ENCODE measurements at regions not wholly inside any gene's neighbourhood (a gene's known extent, or its start where the extent isn't known, plus 50 kb on each side); places are given as distances from the start of the nearest gene placed in this dataset.

GRCh38 chr20:22268675-22269074 is 315.7 kb downstream of the FOXA2 start (continued):
- TF ChIP-seq CBFB (CRISPR knock-in tag; IDR thresholded peaks at IDR 0.05; ENCODE audit: low read depth) = no peak

DNA sequence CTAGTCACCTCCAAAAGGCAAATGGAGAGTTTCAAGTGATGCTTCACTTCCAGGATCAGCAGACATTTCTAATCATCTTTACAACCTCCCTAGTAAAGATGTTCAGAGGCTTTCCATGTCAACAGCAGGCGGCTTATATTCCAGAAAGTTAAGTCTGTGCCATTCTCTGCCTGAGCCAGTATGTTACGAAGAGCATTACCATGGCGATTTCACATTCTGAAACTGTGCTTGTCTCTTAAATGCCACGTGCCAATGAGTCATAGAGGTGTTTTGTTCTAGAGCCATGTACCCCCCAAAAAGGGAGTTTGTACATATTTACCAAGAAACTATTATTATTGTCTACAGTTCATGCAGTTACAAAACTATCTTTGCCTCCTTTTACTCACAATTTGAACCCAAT is 319.5 kb downstream of the FOXA2 start:
- H3K4me1 Mint-ChIP-seq = no peaks in the 10 kb centered on the region

More for the DNA sequence above, 319.5 kb downstream of the FOXA2 start:
- Mint-ChIP-seq H3K36me3 (no peaks in the 10 kb centered on the region), H3K27ac (no peak overlapping the region), H3K27me3 (ENCODE audit: low read depth) (peaks cover 3% of the 10 kb centered on the region; the same call in 1 of the 2 replicates), H3K9me3 (no peaks in the 10 kb centered on the region), H3K4me3 (no peak overlapping the region)
- ATAC-seq (no peak), DNase-seq (ENCODE audit: low spot score) (no peak)
- POLR2A ChIA-PET = no interaction called here
- CTCF ChIA-PET = no interaction called here
- no peak for TF ChIP-seq CREB1 (CRISPR knock-in tag; IDR thresholded peaks at IDR 0.05)
- TF ChIP-seq, protein P1, sequence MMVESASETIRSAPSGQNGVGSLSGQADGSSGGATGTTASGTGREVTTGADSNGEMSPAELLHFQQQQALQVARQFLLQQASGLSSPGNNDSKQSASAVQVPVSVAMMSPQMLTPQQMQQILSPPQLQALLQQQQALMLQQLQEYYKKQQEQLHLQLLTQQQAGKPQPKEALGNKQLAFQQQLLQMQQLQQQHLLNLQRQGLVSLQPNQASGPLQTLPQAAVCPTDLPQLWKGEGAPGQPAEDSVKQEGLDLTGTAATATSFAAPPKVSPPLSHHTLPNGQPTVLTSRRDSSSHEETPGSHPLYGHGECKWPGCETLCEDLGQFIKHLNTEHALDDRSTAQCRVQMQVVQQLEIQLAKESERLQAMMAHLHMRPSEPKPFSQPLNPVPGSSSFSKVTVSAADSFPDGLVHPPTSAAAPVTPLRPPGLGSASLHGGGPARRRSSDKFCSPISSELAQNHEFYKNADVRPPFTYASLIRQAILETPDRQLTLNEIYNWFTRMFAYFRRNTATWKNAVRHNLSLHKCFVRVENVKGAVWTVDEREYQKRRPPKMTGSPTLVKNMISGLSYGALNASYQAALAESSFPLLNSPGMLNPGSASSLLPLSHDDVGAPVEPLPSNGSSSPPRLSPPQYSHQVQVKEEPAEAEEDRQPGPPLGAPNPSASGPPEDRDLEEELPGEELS (CRISPR knock-in tag; IDR thresholded peaks at IDR 0.05) = no peak
- TF ChIP-seq, protein P2, sequence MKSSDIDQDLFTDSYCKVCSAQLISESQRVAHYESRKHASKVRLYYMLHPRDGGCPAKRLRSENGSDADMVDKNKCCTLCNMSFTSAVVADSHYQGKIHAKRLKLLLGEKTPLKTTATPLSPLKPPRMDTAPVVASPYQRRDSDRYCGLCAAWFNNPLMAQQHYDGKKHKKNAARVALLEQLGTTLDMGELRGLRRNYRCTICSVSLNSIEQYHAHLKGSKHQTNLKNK (CRISPR knock-in tag; IDR thresholded peaks at IDR 0.05) = no peak
- TF ChIP-seq RELA (CRISPR knock-in tag; IDR thresholded peaks at IDR 0.05; ENCODE audit: borderline replicate concordance) = no peak
- no peak for TF ChIP-seq GRHL2 (CRISPR knock-in tag; IDR thresholded peaks at IDR 0.05; ENCODE audit: insufficient replicate concordance, severe bottlenecking)
- TF ChIP-seq NR2C2 (CRISPR knock-in tag; IDR thresholded peaks at IDR 0.05) = no peak
- no peak for TF ChIP-seq ZNF671 (CRISPR knock-in tag; IDR thresholded peaks at IDR 0.05)
- TF ChIP-seq CREM (CRISPR knock-in tag; IDR thresholded peaks at IDR 0.05) = no peak
- no peak for TF ChIP-seq ZNF138 (CRISPR knock-in tag; conservative IDR thresholded peaks at IDR 0.05)
- no peak for TF ChIP-seq MAX (CRISPR knock-in tag; IDR thresholded peaks at IDR 0.05)
- TF ChIP-seq E2F1 (CRISPR knock-in tag; IDR thresholded peaks at IDR 0.05) = no peak
- no peak for TF ChIP-seq ZBTB43 (CRISPR knock-in tag; IDR thresholded peaks at IDR 0.05)
- TF ChIP-seq ZNF121 (CRISPR knock-in tag; IDR thresholded peaks at IDR 0.05) = no peak
- no peak for TF ChIP-seq CBFB (CRISPR knock-in tag; IDR thresholded peaks at IDR 0.05; ENCODE audit: low read depth)
- no peak for TF ChIP-seq ZNF423 (CRISPR knock-in tag; IDR thresholded peaks at IDR 0.05)
- no peak for TF ChIP-seq NFATC4 (CRISPR knock-in tag; IDR thresholded peaks at IDR 0.05)
- no peak for TF ChIP-seq SMAD3 (CRISPR knock-in tag; IDR thresholded peaks at IDR 0.05; ENCODE audit: borderline replicate concordance)
- TF ChIP-seq, protein P3, sequence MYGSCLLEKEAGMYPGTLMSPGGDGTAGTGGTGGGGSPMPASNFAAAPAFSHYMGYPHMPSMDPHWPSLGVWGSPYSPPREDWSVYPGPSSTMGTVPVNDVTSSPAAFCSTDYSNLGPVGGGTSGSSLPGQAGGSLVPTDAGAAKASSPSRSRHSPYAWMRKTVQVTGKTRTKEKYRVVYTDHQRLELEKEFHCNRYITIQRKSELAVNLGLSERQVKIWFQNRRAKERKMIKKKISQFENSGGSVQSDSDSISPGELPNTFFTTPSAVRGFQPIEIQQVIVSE (CRISPR knock-in tag; IDR thresholded peaks at IDR 0.05; ENCODE audit: borderline replicate concordance) = no peak
- no peak for TF ChIP-seq ZNF263 (CRISPR knock-in tag; IDR thresholded peaks at IDR 0.05; ENCODE audit: low read depth)
- TF ChIP-seq, protein P4, sequence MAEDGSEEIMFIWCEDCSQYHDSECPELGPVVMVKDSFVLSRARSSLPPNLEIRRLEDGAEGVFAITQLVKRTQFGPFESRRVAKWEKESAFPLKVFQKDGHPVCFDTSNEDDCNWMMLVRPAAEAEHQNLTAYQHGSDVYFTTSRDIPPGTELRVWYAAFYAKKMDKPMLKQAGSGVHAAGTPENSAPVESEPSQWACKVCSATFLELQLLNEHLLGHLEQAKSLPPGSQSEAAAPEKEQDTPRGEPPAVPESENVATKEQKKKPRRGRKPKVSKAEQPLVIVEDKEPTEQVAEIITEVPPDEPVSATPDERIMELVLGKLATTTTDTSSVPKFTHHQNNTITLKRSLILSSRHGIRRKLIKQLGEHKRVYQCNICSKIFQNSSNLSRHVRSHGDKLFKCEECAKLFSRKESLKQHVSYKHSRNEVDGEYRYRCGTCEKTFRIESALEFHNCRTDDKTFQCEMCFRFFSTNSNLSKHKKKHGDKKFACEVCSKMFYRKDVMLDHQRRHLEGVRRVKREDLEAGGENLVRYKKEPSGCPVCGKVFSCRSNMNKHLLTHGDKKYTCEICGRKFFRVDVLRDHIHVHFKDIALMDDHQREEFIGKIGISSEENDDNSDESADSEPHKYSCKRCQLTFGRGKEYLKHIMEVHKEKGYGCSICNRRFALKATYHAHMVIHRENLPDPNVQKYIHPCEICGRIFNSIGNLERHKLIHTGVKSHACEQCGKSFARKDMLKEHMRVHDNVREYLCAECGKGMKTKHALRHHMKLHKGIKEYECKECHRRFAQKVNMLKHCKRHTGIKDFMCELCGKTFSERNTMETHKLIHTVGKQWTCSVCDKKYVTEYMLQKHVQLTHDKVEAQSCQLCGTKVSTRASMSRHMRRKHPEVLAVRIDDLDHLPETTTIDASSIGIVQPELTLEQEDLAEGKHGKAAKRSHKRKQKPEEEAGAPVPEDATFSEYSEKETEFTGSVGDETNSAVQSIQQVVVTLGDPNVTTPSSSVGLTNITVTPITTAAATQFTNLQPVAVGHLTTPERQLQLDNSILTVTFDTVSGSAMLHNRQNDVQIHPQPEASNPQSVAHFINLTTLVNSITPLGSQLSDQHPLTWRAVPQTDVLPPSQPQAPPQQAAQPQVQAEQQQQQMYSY (CRISPR knock-in tag; IDR thresholded peaks at IDR 0.05) = no peak
